Thymus (tissue), 11 donors: ENCODE measurements at regions not wholly inside any gene's neighbourhood (a gene's known extent, or its start where the extent isn't known, plus 50 kb on each side); places are given as distances from the start of the nearest gene placed in this dataset.

Experiments
- DNase-seq, 9 donors: peaks; one replicate each; pipeline ENCODE4 v3.0.0-alpha.2; 2013; ENCODE audit warnings: low spot score in 9 of 9, low read depth in 6 of 9, missing footprints in 1 of 9
- H3K27ac ChIP-seq, 2 donors: one replicate each; pipeline ENCODE4 v1.5.1; 2013; ENCODE audit warnings: control low read depth in 1 of 2, low read depth in 1 of 2, low read length in 1 of 2, mild to moderate bottlenecking in 1 of 2, moderate library complexity in 1 of 2
- H3K27me3 ChIP-seq, 2 donors: one replicate each; pipeline ENCODE4 v1.5.1; 2013; ENCODE audit warnings: low read length in 1 of 2; ENCODE audit not compliant: control insufficient read depth in 2 of 2, insufficient read depth in 1 of 2
- H3K36me3 ChIP-seq, 2 donors: one replicate each; pipeline ENCODE4 v1.5.1; 2013; ENCODE audit warnings: low read length in 1 of 2, mild to moderate bottlenecking in 1 of 2, moderate library complexity in 1 of 2; ENCODE audit not compliant: control insufficient read depth in 2 of 2, insufficient read depth in 2 of 2
- H3K4me1 ChIP-seq, 2 donors: one replicate each; pipeline ENCODE4 v1.5.1; 2013; ENCODE audit warnings: low read length in 2 of 2; ENCODE audit not compliant: control insufficient read depth in 2 of 2, insufficient read depth in 2 of 2
- H3K4me3 ChIP-seq, 2 donors: one replicate each; pipeline ENCODE4 v1.5.1; 2013; ENCODE audit warnings: low read length in 2 of 2, control low read depth in 1 of 2, mild to moderate bottlenecking in 1 of 2
- H3K9me3 ChIP-seq, 2 donors: one replicate each; pipeline ENCODE4 v1.5.1; 2013; ENCODE audit warnings: low read length in 1 of 2, mild to moderate bottlenecking in 1 of 2; ENCODE audit not compliant: control insufficient read depth in 2 of 2, insufficient read depth in 1 of 2
- WGBS: extraction: QIAGEN DNeasy Blood & Tissue Kit; methylation state at CpG from one replicate; pipeline ENCODE4 v1.1.7; 2013; 5-methylcytosine and 5-hydroxymethylcytosine counted together
- donor health status: healthy.

DNA sequence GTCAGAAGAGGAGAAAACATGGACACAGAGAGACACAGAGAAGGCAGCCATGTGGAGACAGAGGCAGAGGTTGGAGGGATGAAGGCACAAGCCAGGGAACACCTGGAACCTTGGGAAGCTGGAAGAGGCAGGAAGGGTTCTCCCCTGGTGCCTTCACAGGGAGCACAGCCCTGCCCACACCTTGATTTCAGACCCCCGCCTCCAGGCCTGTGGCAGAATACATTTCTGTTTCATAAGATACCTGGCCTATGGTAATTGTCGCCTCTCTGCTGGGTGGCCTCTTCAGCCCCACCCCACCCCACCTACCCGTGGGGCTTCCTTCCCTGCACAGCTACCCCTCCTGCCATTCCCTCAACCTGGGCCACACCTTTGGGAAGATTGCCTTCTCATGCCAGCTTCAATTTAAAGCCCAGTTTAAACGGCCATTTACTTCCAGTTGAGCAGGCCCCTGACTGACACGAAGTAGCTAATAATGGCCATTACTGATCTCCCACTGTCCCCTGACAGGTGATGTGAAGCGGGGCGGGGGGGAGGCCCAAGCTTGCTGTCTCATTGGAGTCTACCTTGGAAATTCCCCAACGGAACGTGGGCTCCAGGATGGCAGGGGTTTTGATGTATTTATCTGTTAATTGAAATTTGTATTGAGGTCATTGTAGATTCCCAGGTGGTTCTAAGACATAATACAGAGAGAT is 291.7 kb upstream of the FOXF1 start:
- DNase-seq = no peak
- Histone ChIP-seq H3K27me3 (peaks cover 0 to 3% of the 10 kb centered on the region in 2 donors), H3K36me3 (no peaks in the 10 kb centered on the region), H3K9me3 (no peaks in the 10 kb centered on the region), H3K4me1 (no peaks in the 10 kb centered on the region), H3K27ac (no peak overlapping the region), H3K4me3 (no peak overlapping the region)
- 82% methylated on average over 9 of the region's 9 CpGs for WGBS

DNA sequence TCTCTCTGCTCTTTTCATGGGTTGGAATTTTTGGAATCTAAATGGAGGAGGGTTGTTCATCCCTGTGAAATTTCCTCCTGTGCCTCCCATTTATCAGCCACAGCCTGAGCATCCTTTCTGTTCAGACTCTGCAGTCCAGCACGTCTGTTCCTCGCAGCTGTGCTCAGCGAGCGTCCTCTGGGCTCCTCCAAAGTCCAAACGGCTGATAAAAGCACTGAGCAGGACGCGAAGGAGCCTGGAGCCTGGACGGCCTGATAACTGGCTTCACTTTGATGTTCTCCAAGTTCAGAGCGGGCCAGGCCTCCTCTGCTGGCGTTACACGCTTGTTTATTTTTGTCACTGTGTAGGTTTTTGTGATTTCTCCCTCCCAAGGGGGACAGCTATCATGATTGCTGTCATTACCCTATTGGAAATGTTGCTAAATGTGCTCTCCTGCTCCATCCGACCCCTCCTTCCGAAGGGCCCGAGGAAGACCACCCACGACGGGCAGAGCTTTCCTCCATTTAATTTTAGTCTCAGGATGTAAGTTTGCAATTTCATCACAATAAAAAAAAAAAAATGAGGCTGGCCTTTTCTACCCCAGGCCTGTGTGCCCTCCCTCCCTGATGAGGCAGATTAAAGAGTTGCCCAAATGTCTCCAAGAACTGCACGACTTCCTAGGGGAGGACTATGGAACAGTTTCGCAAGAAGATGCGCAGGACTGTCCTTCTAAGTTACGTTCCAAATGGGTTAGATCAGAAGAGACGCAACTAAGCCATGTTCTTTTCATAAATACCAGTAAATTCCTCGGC is 290.5 kb upstream of the FOXF1 start:
- WGBS = 74% methylated on average over 22 of the region's 22 CpGs
- no peaks in the 10 kb centered on the region for H3K4me1 ChIP-seq
- H3K27ac ChIP-seq = no peak overlapping the region

DNA sequence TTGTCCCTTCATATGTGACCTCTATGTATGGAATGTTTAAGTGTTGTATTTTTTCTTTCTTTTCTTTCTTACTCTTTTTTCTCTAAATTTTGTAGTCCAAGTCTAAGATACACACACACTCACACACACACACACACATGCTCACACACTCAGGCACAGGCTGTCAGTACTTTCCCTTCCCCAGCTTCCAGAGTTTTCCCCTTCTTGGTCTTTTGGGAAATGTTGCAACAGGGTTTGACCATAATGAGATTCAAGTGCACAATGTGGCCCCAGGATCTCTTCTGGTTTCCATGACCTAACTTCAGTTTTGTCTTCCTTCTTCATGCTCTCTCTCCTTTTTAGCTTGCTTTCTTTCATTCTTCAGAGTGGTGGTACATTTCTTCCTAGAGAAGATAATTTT is 289.8 kb upstream of the FOXF1 start:
- DNase-seq = no peak
- peaks cover 0 to 3% of the 10 kb centered on the region in 2 donors for H3K27me3 ChIP-seq
- no peak overlapping the region for H3K27ac ChIP-seq
- no peaks in the 10 kb centered on the region for H3K4me1 ChIP-seq
- H3K36me3 ChIP-seq = no peaks in the 10 kb centered on the region
- H3K4me3 ChIP-seq = no peak overlapping the region
- H3K9me3 ChIP-seq = no peaks in the 10 kb centered on the region

More for the DNA sequence above, 290.5 kb upstream of the FOXF1 start:
- Histone ChIP-seq H3K9me3 (no peaks in the 10 kb centered on the region), H3K27me3 (peaks cover 0 to 3% of the 10 kb centered on the region in 2 donors), H3K4me3 (no peak overlapping the region), H3K36me3 (no peaks in the 10 kb centered on the region)
- no peak for DNase-seq

DNA sequence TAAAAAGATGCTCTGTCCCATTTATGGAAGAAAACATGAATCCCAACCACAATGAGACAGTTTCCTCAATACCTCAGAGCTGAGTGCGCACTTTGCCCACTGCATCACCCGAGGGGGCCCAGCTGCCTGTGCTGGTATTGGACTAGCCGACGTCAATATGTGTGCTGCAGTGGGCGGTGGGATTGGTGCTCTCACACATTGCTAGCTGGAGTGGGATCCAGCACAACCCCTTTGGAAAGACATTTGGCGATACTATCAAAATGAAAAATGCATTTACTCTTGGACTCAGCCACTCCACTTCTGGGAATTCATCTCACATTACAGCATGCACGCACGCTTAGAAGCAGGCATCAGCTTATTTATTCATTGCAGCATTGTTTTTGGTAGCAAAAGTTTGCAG is 289.2 kb upstream of the FOXF1 start:
- no peak for DNase-seq
- H3K27ac ChIP-seq = no peak overlapping the region
- no peaks in the 10 kb centered on the region for H3K9me3 ChIP-seq
- H3K36me3 ChIP-seq = no peaks in the 10 kb centered on the region
- no peak overlapping the region for H3K4me3 ChIP-seq
- no peaks in the 10 kb centered on the region for H3K4me1 ChIP-seq
- WGBS = 93% methylated on average over 8 of the region's 8 CpGs
- peaks cover 0 to 3% of the 10 kb centered on the region in 2 donors for H3K27me3 ChIP-seq

DNA sequence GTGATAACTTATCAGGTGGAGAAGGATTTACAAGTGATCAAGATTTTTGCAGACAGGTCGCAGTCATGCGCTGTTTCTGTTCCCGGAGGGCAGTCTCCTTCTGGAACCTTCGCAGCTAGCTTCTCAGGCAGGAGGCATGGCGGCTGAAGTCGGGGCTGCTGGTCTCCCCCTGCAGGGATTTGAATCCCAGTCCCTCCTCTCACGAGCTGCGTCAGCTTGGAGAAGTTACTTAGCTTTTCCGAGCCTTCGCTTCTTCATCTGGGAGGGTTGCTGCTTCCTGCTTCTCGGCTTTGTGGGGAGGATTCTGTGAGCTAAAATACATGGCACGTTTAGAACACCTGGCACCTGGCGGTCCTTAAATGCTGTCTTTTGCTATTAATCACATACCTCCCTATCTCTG is 287.8 kb upstream of the FOXF1 start:
- no peak overlapping the region for H3K27ac ChIP-seq
- H3K36me3 ChIP-seq = no peaks in the 10 kb centered on the region
- H3K27me3 ChIP-seq = peaks cover 0 to 6% of the 10 kb centered on the region in 2 donors
- no peaks in the 10 kb centered on the region for H3K4me1 ChIP-seq
- 56% methylated on average over 13 of the region's 13 CpGs for WGBS
- H3K4me3 ChIP-seq = no peak overlapping the region
- no peaks in the 10 kb centered on the region for H3K9me3 ChIP-seq
- DNase-seq = no peak

DNA sequence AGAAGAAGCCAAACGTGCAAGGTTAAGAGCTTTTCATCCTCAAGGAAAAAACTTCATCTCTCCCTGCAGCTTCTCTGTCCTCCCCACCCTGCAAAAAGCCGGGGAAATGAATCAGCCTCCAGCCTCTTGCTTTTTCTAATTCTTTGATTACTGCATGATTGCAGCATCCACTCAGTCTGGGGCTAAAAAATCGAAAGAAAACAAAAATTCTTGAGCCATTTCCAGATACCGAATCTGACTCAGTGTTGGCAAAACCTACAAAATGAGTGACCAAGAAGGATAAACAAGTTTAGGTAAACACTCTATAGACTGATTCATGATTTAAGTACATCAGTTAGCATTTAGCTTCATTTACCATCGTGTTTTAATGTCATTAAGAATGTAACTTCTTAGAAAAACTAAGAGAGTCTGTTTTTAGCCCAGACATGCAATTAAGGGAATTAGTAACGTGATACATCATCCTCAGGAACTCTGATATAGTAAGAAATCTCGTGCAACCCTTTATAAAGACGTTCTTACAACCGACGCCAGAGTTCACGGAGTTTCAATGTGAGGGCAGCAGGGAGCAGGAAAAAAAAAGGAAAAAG is 287.3 kb upstream of the FOXF1 start:
- Histone ChIP-seq H3K4me3 (no peak overlapping the region), H3K27me3 (peaks cover 0 to 9% of the 10 kb centered on the region in 2 donors), H3K9me3 (no peaks in the 10 kb centered on the region), H3K27ac (no peak overlapping the region), H3K4me1 (no peaks in the 10 kb centered on the region), H3K36me3 (no peaks in the 10 kb centered on the region)
- no peak for DNase-seq
- WGBS = 70% methylated on average over 11 of the region's 11 CpGs

DNA sequence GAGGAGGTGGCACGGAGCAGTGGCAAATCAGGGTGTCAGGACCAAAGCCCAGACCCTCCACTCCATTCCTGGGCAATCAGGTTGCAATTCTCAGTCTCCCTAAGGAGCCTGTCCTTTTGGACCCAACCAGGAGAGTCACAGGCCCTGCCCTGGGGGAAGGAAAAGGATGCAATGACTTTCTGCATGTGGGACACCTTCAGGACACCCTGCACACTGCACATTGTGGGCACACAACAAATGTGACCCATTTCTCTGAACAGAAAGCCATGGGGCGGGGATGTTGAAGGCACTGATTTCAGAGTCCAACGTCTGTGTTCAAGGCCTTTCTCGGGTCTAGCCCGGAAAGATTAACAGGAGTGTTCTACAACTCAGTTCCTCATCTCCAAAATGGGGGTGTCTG is 286.2 kb upstream of the FOXF1 start:
- H3K27me3 ChIP-seq = peaks cover 0 to 9% of the 10 kb centered on the region in 2 donors

DNA sequence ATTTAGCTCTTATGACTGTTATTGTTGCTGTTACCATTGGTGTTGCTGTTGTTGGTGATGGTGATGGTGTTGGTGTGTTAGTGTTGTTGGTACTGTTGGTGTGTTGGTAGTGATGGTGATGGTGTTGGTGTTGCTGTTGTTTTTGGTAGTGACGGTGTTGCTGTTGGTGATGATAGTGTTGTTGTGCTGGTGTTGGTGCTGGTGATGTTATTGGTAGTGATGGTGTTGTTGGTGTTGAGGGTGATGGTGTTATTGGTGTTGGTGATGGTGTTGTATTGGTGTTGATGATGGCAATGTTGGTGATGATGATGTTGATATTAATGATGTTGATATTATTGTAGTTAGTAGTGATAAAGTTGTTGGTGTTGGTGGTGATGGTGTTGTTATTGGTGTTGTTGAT is 285.7 kb upstream of the FOXF1 start:
- peaks cover 0 to 9% of the 10 kb centered on the region in 2 donors for H3K27me3 ChIP-seq
- no peaks in the 10 kb centered on the region for H3K9me3 ChIP-seq
- H3K36me3 ChIP-seq = no peaks in the 10 kb centered on the region
- H3K4me1 ChIP-seq = no peaks in the 10 kb centered on the region
- 96% methylated on average over 1 of the region's 1 CpG for WGBS
- H3K27ac ChIP-seq = no peak overlapping the region
- H3K4me3 ChIP-seq = no peak overlapping the region
- no peak for DNase-seq

More for the DNA sequence above, 286.2 kb upstream of the FOXF1 start:
- H3K36me3 ChIP-seq = no peaks in the 10 kb centered on the region
- no peak for DNase-seq
- H3K9me3 ChIP-seq = no peaks in the 10 kb centered on the region
- H3K27ac ChIP-seq = no peak overlapping the region
- WGBS = 90% methylated on average over 5 of the region's 5 CpGs
- H3K4me1 ChIP-seq = no peaks in the 10 kb centered on the region
- H3K4me3 ChIP-seq = no peak overlapping the region

DNA sequence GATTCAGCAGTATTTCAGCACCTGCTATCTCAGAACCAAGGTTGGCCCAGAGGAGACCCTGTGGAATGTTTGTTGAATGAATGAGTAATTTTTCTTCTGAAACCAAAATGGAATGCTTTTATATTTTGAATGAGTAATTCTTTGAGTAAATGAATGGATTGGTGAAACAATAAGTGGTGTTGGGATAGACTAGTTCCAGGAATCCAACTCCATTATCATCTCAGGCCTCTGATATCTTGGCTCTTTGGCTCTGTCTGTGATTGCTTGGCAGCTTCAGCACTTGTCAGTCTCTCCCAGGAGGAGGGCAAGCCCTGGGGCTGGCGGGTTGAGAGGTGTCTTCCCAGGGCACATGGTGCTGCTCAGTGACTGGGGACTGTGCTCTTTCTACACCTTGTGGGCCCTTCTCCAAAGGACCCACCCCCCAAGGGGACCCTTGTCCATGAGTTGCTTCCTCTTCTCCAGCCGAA is 284.4 kb upstream of the FOXF1 start:
- no peaks in the 10 kb centered on the region for H3K36me3 ChIP-seq
- H3K4me1 ChIP-seq = no peaks in the 10 kb centered on the region
- H3K27ac ChIP-seq = no peak overlapping the region
- DNase-seq = no peak
- H3K27me3 ChIP-seq = peaks cover 0 to 9% of the 10 kb centered on the region in 2 donors
- 89% methylated on average over 2 of the region's 2 CpGs for WGBS
- no peak overlapping the region for H3K4me3 ChIP-seq
- H3K9me3 ChIP-seq = no peaks in the 10 kb centered on the region
